CD4-positive, alpha-beta T cell treated with Interleukin-6 for 4 hours (primary cell): ENCODE measurements at regions not wholly inside any gene's neighbourhood (a gene's known extent, or its start where the extent isn't known, plus 50 kb on each side); places are given as distances from the start of the nearest gene placed in this dataset.
"Not testable (repeated sequence)": the region's sequence is repeated elsewhere in the genome, so short reads cannot be mapped to it uniquely, and the experiment has no call there.

Experiments used
- DNase-seq: peaks from one replicate; pipeline ENCODE4 v3.0.0-alpha.2; 2020; ENCODE audit warnings: mixed read lengths

DNA sequence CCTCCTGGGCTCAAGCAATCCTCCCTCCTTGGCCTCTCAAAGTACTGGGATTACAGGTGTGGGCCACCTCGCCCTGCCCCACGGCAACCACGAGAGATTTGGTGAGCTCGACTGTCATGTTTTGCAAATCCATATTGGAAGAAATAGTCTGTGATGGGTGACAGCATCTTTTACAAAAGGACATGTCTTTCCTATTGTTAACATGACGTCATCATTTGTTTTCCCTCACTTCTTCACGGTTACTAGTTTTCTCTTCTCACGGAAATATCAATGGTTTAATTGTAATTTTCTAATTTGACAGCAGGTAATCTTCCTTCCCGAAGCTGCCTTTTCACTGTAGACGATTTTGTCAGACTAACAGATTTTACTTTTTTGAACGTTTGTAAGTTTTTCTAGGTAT lies 110.8 kb upstream of the GREM2 start:
- no peak for DNase-seq

- DNase-seq = no peak
These were observed 109.0 kb upstream of the GREM2 start for GRCh38 chr1:240720976-240721375.

DNA sequence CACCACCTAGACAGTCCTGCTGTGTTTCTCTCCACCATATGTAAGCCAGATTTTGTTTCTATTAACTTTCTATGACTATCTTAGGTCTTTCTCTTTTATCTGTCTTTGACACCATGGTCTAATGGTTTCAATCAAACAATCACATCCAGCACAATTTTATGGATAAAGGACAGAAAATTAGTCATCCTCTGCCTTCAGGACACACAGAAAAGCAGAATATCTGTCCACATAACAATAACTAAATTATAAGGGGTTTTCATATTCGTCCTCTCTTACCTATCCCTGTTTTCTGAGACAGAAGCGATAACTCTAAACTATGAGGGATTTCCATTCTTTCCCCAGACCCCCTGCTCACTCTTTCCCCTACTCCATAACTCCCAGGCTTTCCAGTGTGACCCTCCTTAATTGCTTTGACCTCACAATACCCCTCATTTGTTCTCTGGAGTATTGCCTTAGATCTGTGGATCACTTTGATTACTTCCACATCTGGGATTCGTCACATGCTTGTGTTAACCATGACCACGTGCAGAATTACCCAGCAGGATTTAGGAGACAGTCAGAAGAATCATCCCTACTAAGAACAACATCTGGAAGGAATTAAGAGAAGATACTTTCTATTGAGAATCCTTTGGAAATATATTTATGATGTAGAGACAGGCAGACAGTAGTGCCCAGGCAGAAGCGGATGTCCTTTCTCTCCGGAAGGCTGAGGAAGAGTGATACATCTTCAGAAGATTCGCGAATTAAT lies 108.2 kb upstream of the GREM2 start:
- no peak for DNase-seq

DNA sequence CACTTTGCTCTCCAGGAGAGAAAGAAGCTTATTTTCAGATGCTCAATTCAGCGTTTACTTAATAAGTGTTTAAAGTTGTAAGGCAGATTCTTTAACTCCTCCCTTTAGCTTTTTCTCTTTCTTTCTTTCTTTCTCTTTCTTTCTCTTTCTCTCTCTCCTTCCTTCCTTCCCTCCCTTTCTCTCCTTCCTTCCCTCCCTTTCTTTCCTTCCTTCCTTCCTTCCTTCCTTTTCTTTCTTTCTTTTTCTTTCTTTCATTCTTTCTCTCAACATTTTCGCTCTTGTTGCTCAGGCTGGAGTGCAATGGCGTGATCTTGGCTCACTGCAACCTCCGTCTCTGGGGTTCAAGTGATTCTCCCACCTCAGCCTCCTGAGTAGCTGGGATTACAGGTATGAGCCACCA lies 104.6 kb upstream of the GREM2 start:
- not testable (repeated sequence) for DNase-seq

DNA sequence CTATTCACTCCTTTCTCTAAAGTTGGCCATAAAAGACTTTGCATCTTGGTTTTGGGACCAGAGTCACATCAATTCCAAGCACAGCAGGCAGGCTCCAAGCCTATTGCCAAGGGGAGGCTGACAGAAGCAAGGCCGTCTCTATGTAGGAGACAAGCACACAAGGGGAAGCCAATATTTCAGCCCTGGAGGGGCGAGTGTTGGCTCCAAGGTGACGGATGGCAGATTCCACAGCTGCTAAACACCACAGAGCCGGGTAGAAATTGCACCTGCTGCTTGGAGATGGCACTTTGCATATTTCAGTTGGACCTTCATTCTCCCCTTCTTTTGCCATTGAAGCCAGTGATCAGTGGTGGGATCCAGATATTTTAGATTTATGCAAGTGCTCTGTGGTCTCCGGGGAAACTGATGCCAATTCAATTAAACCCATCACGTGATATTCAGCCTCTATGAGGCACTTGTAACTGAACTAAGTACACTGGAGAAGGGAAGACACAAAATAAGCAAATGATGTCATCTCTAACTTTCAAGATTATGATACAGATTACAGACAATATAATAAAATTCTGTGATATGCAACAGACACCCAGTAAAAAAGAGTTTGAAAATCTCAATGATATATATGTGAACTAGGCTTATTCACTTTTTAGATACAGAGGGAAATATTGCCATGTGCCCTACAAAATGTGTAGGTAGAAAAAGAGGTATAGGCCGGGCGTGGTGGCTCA lies 102.8 kb upstream of the GREM2 start:
- DNase-seq = no peak

DNA sequence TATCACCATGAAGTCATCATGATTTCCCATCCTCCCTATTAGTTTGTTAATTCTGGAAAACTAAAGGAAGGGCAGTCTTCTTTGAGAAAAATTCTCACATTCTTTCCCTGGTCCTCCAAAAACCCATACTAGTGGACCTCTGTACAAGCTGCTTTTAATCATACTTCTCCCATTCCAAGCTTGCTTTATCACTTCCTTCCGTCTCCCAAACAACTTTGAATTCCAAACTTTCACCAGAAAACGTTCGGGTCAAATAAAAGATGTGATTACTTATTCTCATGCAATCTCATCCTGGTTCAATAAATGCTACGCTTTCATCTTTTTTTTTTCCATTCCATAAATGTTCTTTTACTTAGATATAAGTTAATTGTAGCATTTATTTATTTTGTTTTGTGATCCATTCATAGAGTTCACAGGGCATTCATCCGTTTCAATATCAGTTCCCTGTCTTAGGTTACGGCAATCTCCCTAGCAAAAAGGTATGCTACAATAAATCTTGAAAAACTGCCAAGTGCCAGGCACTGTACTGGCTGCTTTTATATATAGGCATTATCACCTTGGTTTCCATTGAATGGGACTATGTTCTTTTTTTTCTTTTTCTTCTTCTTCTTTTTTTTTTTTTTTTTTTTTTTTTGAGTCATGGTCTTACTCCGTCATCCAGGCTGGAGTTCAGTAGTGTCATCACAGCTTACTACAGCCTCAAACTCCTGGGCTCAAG lies 100.2 kb upstream of the GREM2 start:
- no peak for DNase-seq

DNA sequence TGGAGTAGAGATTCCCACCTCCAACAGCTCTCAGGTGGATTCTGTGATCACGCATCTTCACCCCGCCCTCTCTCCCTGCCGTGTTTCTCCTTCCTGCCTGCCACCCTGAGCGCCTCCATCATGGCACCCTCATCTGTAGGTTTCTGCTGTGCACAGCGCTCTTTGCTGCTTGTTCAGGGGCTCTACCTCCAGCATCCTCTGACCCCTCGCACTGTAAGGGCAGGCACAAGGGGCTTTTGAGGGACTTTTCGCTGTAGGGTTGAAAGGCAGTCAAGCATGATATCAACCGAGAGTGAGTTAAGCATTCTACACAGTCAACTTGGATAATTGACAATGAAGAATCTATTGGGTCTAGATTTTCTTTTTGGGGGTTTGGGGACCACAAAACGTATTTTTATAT lies 99.1 kb upstream of the GREM2 start:
- DNase-seq = no peak

DNA sequence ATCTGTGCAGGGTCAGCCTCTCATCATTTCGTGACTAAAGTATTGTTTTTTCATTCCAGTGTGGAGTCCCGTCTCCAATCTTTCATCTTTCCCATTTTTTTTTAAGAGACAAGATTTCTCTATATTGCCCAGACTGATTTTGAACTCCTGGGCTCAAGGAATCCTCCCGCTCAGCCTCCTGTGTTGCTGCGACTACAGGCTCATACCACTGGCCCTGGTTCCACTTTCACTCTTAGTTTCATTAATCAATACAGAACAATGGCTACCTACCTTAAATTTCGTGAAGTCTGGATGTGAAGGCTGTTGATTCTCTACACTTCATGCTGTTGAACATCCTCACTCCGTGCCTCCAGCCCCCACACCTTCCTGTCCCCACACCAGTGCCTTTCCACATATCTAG lies 97.7 kb upstream of the GREM2 start:
- no peak for DNase-seq

GRCh38 chr1:240706150-240706935 lies 94.4 kb upstream of the GREM2 start:
- DNase-seq = no peak

DNA sequence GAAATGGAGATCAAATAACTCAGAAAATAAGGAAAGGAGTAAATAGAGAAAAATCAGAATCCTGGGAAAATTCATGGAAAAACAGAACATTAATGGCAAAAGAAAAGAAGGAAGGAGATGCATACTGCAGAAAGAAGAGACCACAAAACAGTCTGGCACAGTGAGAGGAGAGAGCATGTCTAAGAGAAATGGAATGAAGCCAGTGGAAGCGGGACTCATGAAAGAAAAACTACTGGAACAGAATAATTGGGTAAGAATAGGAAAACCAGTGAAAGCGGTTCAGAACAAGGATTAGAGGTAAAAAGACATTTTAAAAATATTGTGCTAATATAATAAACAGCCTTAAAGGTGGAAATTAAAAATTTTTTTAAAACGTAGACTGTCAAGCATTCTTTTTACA lies 93.6 kb upstream of the GREM2 start:
- no peak for DNase-seq

DNA sequence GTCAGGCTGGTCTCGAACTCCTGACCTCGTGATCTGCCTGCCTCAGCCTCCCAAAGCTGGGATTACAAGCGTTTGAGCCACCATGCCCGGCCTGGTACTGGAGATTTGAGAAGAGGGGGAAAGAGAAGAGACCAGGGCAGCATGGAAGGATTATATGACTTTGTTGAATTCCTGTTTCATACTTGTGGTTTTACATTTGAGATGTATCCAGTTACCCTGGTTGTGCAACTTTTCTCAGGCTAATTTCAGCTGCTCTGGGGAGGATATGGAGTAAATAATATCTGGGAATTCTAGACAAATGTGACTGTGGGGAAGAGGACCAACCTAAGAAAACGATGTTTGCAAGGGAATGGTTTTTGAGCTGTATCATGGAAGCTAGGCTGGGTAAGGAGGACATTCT lies 89.5 kb upstream of the GREM2 start:
- DNase-seq = no peak

GRCh38 chr1:240695416-240695815 lies 83.5 kb upstream of the GREM2 start:
- no peak for DNase-seq

- DNase-seq = no peak
These were observed 81.9 kb upstream of the GREM2 start for GRCh38 chr1:240693844-240694243.

DNA sequence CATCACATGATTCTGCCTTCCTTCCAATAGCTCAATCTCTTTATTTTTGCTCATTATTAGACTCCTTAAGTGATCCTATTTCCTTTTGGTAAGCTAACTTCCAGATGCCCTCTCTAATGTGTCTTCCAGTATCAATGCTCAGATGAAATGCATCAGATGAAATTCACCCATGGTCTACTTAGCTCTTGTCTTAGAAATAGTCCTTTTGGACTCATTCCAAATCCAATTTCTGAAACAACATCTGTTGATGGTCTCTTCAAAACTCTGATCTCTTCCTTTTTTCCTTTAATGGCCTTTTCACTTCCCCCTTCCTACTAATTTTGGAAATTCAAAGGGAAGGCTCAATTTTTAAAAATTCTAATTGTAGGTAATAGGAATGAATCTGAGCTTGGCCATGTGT lies 81.1 kb upstream of the GREM2 start:
- DNase-seq = no peak

DNA sequence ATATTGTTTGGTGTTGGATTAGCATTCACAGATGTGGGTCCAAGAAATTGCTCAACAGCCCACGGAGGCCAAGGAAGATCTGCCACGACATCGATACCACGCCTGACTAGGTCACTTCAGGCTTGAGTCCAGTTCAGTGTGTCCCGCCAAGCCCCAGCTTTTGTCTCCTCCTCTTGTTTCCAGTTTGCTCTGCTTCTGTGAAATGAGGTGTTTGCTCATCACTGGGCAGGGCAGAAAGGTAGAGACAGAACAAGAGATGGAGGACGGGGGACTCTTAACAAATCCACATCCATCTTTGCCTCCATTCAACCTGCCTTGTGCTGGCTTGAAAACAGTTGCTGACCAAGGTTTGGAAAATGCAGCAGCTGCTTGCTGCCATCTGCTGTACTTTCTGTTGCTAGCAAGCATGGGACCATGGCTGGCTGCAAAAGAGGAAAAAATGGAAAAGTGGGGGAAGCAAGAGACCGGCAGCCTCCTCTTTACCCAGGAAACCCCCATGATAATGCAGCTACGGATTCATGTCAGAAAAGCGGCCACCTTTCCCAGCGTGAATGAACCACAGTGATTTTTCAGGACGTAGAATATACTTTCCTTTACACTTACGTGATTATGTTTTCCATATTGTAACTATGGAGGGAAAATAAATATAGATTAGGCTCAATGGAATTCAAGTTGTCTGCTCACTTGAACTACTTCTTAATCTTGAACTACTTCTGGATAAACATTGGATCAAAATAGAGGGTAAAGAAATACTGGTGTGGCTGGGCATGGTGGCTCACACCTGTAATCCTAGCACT lies 80.2 kb upstream of the GREM2 start:
- no peak for DNase-seq

DNA sequence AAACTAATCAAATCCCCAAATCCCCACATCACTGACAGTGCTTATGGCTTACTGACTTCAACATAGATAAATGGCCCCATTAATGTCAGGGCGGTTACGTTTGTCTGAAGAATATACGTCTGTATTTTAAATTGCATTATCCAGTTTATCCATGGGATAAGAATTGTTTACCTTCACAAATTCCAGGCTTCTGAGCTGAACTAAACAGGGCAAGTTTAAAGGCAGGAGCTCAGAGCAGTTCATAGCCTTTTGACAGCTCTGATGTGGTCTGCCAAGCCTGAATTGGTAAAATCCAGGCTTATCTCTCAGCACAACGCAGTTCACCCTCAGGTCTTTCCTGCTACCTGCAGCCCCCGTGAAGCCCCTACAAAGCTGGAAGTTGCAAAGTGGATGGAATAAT lies 79.5 kb upstream of the GREM2 start:
- no peak for DNase-seq

GRCh38 chr1:240687820-240688219 lies 75.9 kb upstream of the GREM2 start:
- peak; percentile 30 for DNase-seq

DNA sequence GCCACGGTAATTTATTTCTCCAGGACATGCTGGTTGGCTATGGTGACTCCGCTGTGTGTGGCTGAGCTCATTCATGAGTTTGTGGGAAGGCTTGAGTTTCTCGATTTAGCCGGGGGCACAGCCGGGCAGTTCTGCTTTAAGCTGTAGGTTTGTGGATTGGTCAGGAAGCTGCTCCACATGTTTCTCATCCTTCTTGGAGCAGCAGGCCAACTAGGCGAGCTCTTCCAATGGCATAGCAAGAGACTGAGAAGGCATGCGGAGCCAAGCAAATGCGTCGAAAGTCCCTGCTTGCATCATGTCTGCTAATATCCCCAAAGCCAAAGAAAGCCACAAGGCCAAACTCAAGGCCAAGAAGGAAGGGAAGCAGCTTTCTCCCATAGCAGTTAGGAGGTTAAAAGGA lies 71.6 kb upstream of the GREM2 start:
- no peak for DNase-seq

- no peak for DNase-seq
These were observed 70.9 kb upstream of the GREM2 start for GRCh38 chr1:240682859-240683242.

GRCh38 chr1:240682166-240682858 lies 70.4 kb upstream of the GREM2 start:
- DNase-seq = no peak

- DNase-seq = no peak
These were observed 60.3 kb upstream of the GREM2 start for GRCh38 chr1:240672132-240672811.
